ENCODE measurements at regions not wholly inside any gene's neighbourhood (a gene's known extent, or its start where the extent isn't known, plus 50 kb on each side); places are given as distances from the start of the nearest gene placed in this dataset.

GRCh38 chr9:74331607-74332006 is 165.5 kb upstream of the RORB start:
- intact Hi-C loops (cut with DNase I), result no loop called here
- Histone ChIP-seq H3K27ac (no peak overlapping the region), H3K4me1 (no peaks in the 10 kb centered on the region), H3K27me3 (no peaks in the 10 kb centered on the region), H3K4me3 (no peak overlapping the region), H3K36me3 (no peaks in the 10 kb centered on the region), H3K9me3 (no peaks in the 10 kb centered on the region)
- DNase-seq (no peak), ATAC-seq (no peak)
- TF ChIP-seq, protein P1, sequence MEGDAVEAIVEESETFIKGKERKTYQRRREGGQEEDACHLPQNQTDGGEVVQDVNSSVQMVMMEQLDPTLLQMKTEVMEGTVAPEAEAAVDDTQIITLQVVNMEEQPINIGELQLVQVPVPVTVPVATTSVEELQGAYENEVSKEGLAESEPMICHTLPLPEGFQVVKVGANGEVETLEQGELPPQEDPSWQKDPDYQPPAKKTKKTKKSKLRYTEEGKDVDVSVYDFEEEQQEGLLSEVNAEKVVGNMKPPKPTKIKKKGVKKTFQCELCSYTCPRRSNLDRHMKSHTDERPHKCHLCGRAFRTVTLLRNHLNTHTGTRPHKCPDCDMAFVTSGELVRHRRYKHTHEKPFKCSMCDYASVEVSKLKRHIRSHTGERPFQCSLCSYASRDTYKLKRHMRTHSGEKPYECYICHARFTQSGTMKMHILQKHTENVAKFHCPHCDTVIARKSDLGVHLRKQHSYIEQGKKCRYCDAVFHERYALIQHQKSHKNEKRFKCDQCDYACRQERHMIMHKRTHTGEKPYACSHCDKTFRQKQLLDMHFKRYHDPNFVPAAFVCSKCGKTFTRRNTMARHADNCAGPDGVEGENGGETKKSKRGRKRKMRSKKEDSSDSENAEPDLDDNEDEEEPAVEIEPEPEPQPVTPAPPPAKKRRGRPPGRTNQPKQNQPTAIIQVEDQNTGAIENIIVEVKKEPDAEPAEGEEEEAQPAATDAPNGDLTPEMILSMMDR (IDR thresholded peaks at IDR 0.05), result no peak

DNA sequence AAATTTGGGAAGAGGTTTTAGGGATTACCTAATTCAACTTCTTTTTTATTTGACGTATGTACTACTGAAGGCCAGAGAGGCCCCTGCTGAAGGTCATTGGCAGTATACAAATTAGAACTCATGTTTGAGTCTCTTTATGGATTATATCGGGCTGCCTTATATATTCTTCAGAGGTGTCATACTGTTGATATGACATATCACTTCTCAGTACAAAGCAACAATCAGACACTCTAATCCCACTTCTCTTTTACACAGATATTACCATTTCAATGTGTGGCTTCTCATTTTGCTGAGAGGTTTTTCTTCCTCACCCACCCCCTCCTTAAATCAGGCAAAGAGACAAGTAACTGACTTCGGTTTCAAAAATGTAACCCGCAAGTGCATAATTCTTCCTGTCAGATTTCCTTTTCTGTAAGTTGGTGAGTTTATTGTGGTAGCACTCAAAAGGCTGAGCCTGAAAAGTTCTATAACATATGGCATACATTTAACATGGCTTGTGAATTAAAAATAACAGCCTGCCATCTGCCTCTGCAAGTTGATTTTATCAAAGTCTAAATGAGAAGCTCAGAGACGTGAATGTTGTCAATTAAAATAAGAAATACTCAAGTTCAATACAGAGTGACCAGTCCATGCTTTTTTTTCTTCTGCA is 163.6 kb upstream of the RORB start:
- Histone ChIP-seq H3K36me3 (no peaks in the 10 kb centered on the region), H3K27me3 (no peaks in the 10 kb centered on the region), H3K4me1 (no peaks in the 10 kb centered on the region), H3K4me3 (no peak overlapping the region), H3K27ac (no peak overlapping the region), H3K9me3 (no peaks in the 10 kb centered on the region)
- no peak for DNase-seq
- intact Hi-C loops (cut with DNase I), result no loop called here
- TF ChIP-seq, protein P1 (IDR thresholded peaks at IDR 0.05), result no peak
- no peak for ATAC-seq

DNA sequence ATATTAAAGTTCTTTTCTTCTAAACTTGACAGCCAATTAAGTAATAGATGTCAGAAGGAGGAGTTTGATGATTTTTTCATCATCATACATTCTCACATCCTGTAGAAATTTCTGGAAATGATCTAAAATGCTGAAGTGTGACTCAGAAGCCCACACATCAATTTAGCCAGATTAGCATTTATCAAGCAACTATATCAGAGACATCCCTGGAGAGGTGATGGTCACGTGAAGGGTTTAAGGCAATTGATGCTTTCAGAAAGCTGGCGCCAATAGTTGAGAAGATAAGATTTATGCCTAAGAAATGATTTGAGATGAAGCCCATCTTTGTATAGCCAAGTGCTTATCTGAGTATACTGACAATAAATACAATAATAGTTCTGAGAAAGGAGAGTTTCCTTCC is 162.9 kb upstream of the RORB start:
- no peaks in the 10 kb centered on the region for H3K4me1 ChIP-seq
- intact Hi-C loops (cut with DNase I), result no loop called here
- H3K36me3 ChIP-seq, result no peaks in the 10 kb centered on the region
- no peaks in the 10 kb centered on the region for H3K27me3 ChIP-seq
- DNase-seq, result no peak
- no peak overlapping the region for H3K27ac ChIP-seq
- no peaks in the 10 kb centered on the region for H3K9me3 ChIP-seq
- TF ChIP-seq, protein P1 (IDR thresholded peaks at IDR 0.05), result no peak
- H3K4me3 ChIP-seq, result no peak overlapping the region
- no peak for ATAC-seq

- no peak overlapping the region for H3K4me3 ChIP-seq
- H3K27ac ChIP-seq, result no peak overlapping the region
- H3K9me3 ChIP-seq, result no peaks in the 10 kb centered on the region
- ATAC-seq (no peak), DNase-seq (no peak)
- H3K4me1 ChIP-seq, result no peaks in the 10 kb centered on the region
- no peaks in the 10 kb centered on the region for H3K27me3 ChIP-seq
- TF ChIP-seq, protein P1 (IDR thresholded peaks at IDR 0.05), result no peak
- intact Hi-C loops (cut with DNase I), result no loop called here
- no peaks in the 10 kb centered on the region for H3K36me3 ChIP-seq
Measured at GRCh38 chr9:74336161-74336560, 161.0 kb upstream of the RORB start.

GRCh38 chr9:74348777-74349176 is 148.4 kb upstream of the RORB start:
- TF ChIP-seq, protein P1 (IDR thresholded peaks at IDR 0.05), result no peak
- ATAC-seq (no peak), DNase-seq (no peak)
- Histone ChIP-seq H3K4me3 (no peak overlapping the region), H3K9me3 (no peaks in the 10 kb centered on the region), H3K27ac (no peak overlapping the region), H3K4me1 (no peaks in the 10 kb centered on the region), H3K27me3 (no peaks in the 10 kb centered on the region), H3K36me3 (no peaks in the 10 kb centered on the region)
- intact Hi-C loops (cut with DNase I), result no loop called here

Data from left lung (tissue), 4 donors.